Liver (tissue), 3 donors: ENCODE measurements at regions not wholly inside any gene's neighbourhood (a gene's known extent, or its start where the extent isn't known, plus 50 kb on each side); places are given as distances from the start of the nearest gene placed in this dataset.

Experiments used
- ATF3 ChIP-seq: IDR thresholded peaks from 2 replicates; pipeline ENCODE4 v1.6.1; 2016; ENCODE audit warnings: antibody characterized with exemption
- CTCF ChIP-seq: fragments of 150-350 bp; IDR thresholded peaks from 2 replicates; pipeline ENCODE4 v1.5.1; 2017; ENCODE audit warnings: improper control_type of control experiment, low read depth, low read length; ENCODE audit not compliant: missing input control
- GABPA ChIP-seq, 2 donors: IDR thresholded peaks in 1 of 2; conservative IDR thresholded peaks in 1 of 2; 2 replicates each; pipeline ENCODE4 v1.6.1; 2016; ENCODE audit warnings: antibody characterized with exemption in 2 of 2, mild to moderate bottlenecking in 1 of 2, moderate library complexity in 1 of 2
- MAX ChIP-seq: IDR thresholded peaks from 2 replicates; pipeline ENCODE4 v1.6.1; 2016; ENCODE audit warnings: antibody characterized with exemption
- REST ChIP-seq: IDR thresholded peaks from 2 replicates; pipeline ENCODE4 v1.6.1; 2016; ENCODE audit warnings: antibody characterized with exemption, mild to moderate bottlenecking
- YY1 ChIP-seq: IDR thresholded peaks from 2 replicates; pipeline ENCODE4 v1.6.1; 2016; ENCODE audit warnings: antibody characterized with exemption, mild to moderate bottlenecking
- donor health status: healthy.
- donor health status: healthy.

- TF ChIP-seq CTCF (peak; percentile 6), MAX (no peak), GABPA (IDR thresholded peaks at IDR 0.05 in 1 of 2, conservative IDR thresholded peaks at IDR 0.05 in 1 of 2) (no peak), YY1 (no peak), ATF3 (no peak), REST (no peak)
These were observed 95.1 kb downstream of the METRNL start for GRCh38 chr17:83174362-83175118.
